ENCODE measurements at regions not wholly inside any gene's neighbourhood (a gene's known extent, or its start where the extent isn't known, plus 50 kb on each side); places are given as distances from the start of the nearest gene placed in this dataset.

DNA sequence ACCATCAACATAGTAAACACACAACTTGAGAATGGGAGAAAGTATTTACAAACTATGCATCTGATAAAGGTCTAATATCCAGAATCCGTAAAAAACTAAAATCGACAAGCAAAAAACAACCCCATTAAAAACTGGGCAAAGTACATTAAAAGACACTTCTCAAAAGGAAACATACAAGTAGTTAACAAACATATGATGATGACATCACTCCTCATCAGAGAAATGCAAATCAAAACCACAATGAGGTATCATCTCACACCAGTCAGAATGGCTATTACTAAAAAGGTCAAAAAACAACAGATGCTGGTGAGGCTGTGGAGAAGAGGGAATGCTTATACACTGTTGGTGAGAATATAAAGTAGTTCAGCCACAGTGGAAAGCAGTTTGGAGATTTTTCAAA is 125.1 kb downstream of the TFPI2 start:
- TF ChIP-seq, protein P1, sequence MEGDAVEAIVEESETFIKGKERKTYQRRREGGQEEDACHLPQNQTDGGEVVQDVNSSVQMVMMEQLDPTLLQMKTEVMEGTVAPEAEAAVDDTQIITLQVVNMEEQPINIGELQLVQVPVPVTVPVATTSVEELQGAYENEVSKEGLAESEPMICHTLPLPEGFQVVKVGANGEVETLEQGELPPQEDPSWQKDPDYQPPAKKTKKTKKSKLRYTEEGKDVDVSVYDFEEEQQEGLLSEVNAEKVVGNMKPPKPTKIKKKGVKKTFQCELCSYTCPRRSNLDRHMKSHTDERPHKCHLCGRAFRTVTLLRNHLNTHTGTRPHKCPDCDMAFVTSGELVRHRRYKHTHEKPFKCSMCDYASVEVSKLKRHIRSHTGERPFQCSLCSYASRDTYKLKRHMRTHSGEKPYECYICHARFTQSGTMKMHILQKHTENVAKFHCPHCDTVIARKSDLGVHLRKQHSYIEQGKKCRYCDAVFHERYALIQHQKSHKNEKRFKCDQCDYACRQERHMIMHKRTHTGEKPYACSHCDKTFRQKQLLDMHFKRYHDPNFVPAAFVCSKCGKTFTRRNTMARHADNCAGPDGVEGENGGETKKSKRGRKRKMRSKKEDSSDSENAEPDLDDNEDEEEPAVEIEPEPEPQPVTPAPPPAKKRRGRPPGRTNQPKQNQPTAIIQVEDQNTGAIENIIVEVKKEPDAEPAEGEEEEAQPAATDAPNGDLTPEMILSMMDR (IDR thresholded peaks at IDR 0.05; ENCODE audit: low read length) = no peak
- TF ChIP-seq EZH2 (IDR thresholded peaks at IDR 0.05; ENCODE audit: borderline replicate concordance, low read length) = no peak
